HG02981 (cell line): ENCODE measurements at regions not wholly inside any gene's neighbourhood (a gene's known extent, or its start where the extent isn't known, plus 50 kb on each side); places are given as distances from the start of the nearest gene placed in this dataset.

Experiments
- ATAC-seq: cut with Tn5 transposase; IDR thresholded peaks from one replicate; pipeline ENCODE4 v1.9.1; 2021; ENCODE audit warnings: mild to moderate bottlenecking, moderate library complexity; ENCODE audit not compliant: unreplicated experiment

DNA sequence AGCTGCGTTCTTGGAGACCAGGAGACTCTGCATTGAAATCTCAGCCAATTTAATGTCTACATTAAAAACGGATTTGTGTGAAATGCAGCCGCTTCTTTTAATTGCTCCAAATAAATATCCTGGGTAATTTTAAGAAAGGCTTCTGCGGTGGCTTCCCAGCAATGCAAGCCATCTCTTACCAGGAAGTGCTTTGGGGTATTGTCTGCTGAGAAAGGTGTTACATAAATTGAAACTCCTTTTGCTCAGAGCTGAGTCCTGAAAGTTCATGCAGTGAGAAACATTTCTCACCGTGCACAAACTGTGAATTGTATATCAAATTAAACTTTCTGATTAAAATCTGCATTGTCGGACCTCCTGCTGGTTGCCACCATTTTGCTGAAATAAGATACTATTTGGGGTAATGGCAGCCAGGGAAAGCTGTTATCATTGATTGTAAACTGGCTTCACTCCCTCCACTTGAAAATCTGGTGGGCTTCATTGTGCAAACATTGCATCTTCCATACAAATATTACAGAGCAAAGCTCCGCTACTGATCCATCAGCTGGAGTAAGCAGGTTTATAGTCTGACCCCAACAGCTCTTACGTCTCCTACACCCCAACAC lies 59.5 kb downstream of the ZIC5 start:
- ATAC-seq: no peak

DNA sequence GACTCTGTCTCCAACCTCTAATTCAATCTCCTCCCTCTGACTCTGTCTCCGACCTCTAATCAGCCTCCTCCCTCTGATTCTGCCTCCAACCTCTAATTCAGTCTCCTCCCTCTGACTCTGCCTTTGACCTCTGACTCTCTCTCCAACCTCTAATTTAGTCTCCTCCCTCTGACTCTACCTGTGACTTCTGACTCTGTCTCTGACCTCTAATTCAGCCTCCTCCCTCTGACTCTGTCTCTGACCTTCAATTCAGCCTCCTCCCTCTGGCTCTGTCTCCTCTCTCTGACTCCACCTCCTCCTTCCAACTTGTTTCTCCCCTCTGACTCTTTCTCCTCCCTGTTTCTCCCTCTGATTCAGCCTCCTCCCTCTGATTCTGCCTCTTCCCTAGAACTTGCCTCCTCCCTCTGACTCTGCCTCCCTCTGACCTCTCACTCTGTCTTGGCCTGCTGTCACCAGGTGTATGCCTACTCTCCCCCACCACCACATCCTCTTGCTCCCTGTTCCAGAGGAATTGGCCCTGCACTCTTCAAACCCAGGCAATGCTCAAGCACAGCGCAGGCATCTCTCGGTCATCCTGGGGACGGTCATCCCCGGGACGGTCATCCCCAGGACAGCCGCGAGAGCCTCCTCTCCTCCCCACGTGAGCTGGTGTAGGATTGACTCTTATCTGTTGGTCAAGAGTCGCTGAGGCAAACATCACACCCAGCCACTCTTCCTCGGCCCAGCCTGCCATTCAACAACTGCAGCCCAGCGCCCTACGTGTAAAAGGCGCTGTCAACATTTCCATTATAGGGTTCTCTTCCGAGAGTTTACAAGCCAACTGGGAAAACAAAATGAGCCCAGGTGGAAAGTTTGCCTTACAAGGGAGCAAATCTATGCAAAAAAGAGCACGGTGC lies 60.2 kb downstream of the ZIC5 start:
- no peak for ATAC-seq

DNA sequence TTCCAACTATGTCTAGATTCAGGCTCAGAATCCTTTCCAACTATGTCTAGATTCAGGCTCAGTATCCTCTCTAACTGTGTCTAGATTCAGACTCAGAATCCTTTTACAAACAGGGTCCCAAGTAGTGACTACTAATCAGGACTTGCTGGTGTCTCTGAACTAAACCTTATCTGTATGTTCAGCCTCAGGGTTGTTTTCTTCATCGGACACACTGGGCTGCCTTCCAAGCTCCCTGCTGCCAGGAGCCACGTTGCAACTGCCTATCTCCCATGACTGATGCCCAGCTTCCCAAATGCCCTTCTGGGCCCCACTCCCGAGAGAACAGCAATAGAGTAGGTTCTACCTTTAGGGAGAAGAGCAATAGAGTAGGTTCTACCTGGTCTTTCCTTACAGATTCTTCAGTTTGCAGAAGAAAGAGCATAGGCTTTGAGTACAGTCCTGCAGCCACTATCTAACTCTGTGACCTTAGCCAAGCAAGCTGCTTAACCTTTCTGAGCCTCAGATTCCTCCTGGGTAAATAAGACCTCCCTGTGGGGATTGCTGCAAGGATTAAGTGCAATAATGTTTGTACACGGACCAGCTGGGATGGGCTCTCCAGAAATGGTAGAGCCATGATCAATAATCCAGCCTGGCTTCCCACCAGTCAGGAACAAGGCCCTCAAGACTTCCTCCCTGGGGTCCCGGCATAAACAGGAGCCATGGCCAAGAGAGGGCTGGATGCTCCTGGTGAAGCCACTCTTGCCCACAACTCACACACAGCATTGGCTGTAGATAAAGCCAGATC lies 61.5 kb downstream of the ZIC5 start:
- ATAC-seq: no peak

DNA sequence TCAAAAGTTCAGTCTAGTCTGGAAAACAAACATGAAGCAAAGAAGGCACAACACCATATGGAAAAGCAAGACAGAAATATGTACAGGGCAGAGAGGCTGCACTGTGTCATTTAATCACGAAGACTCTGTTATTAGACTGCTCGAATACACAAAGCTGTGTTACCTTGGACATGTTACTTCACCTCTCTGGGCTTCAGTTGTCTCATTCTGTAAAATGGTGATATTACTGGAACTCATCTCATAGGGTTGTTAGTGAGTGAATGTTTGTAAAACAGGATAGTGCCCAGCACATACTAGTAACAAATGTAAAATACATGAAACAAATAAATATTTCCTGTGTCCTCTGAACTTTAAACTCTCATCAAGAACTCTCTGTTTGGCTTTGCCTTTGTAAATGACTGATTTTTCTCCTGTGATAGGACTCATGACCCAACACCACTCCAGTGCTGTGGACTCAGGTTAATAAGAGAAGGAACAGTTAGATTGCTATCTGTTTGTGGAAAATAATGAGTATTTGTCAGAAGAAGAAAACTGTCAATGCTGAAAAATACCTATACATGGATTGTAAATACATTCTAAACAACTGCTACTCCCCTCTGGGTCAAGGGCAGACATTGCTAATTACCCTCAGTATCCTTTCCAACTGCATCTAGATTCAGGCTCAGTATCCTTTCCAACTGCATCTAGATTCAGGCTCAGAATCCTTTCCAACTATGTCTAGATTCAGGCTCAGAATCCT lies 62.3 kb downstream of the ZIC5 start:
- no peak for ATAC-seq

DNA sequence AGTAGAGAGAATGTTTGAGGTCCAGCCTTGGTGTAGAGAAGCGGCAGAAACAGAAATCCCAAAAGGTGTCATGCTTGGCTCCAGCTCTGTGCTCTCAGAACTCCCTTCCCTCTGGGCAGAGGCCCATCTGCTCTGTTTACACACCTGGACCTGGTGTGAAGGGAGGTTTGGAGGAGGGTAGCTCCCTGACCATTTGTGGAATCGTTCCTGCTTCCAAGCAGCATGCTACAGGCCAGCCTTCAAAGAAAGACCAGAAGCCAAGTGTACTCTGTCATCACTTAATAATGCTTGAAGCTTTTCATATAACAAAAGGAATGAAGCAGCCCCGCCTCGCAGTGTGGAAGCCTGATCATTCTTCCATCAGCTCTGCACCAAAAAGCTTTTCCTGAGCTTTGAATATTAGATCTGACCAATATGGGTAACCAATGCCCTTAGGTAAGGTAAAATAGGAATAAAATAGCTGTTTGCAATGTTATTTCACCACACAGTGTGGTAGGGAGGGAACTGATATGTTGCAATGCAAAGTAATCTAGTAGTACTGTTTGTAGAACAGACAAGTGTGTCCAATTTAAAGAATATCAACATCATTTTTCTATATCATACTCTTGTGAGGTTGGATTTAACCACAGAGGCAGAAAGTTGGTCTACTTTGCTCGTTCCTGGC lies 63.3 kb downstream of the ZIC5 start:
- no peak for ATAC-seq

DNA sequence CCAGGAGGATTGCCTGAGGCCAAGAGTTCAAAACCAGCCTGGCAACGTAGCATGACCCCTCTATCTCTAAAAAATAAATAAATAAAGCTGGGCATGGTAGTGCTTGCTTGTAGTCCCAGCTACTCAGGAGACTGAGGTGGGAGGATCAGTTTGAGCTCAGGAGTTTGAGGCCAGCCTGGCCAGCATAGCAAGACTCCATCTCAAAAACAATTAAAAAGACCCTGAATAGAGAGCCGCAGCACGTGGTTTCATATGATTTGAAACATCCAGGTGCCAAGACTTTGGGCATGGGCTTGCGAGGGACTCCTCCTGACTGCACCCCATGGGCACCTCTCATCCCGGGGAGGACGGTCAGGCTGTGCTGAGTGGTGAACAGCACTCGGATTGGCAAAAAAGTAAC lies 63.9 kb downstream of the ZIC5 start:
- ATAC-seq: no peak

DNA sequence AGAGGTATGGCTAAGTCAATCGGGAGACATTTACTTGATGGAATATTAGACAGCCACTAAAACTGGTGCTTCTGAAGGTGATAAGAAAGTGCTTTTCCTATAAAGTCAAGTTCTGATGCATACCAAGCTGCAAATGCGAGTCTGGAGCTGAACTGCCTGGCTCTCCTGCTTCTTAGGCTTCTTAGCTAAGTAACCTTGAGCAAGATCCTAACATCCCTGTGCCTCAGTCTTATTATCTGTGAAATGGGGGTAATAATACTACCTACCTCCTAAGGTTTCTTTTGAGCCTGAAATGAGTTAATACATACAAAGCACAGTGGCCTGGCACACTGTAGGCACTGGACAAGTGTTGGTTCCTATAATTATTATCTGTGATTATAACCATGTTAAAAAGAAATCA lies 64.5 kb downstream of the ZIC5 start:
- no peak for ATAC-seq

DNA sequence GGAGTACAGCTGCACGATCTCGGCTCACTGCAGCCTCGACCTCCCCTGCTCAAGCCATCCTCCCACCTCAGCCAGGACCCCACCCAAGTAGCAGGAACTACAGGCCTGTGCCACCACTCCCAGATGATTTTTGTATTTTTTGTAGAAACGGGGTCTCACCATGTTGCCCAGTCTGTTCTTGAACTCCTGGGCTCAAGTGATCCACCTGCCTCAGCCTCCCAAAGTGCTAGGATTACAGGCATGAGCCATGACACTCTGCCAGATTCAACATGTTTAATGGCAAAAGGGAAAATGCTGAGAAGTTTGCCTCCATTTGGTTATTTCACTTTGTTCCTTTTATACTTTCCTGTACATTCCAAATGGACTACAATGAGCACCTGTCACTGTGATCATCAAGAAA lies 65.8 kb downstream of the ZIC5 start:
- no peak for ATAC-seq

DNA sequence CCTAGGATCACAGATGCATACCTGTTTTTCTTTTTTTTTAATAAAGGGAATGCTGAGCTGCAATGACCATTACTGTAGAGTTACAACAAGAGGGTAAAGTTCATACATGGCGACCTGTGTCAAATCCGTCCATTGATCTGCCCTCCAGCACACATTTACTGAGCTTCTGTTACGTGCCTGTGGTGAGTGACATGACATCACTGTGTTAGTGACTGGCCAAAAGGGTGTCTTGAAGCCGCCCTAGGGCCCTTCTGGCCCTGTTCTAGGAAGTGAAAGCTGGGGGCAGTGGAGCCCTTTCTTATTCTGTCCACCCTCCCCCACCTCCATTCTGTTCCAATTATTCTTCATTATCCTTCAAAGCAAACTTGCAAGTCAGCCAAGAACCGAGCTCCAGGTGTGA lies 66.3 kb downstream of the ZIC5 start:
- ATAC-seq: no peak

DNA sequence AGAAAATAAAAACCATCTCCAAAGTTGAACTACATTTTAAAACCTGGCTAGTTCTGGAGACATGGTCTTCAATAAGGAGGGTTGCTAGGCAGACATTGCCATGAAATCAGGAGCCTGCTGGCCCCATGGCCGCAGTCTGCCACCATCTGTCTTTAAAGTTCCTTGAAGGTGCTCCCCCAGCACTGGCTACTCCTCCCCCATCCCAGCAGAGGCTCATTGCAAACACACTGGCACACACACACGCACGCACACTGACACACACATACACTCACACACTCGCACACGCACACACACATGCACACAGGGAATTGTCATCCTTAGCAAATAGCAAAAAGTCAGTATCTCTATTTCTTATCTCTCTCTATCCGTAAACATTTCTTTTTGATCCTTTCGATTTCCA lies 68.4 kb downstream of the ZIC5 start:
- no peak for ATAC-seq

DNA sequence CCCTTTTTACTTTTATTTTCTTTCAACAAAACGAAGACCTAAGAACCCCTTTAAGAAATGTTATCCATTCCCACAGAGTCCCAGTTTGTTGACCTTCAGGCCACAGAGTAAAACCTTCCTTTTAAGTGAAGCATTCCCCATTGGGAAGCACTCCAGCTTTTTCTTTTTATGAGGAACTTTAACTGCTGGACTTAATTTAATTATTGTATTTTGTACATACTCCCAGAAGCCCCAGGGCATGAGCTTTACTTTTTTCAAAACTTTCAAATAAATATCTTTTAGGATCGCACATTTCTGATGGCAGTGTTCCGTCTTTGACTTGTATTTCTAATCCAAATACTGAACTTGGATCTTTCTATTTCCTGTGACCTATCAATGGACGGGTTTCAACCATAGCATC lies 68.9 kb downstream of the ZIC5 start:
- no peak for ATAC-seq

DNA sequence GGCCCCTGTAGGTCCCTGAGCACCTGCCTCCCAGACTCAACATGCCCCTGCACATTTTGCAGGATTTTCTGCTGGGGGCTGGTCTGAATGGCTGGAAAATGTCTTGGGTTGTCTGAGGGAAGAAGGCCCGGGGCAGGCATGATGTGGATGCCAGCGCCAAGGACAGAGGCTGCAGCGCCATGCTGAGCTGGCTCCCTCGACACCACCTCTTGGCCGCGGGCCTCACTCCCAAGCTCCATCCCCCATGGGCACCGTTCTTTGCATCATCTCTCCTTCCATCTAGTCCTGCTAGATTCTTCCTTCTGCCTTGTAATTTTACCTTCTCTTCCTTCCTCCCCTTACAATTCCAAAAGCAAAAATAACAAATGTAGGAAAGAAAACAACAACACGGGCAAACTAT lies 70.6 kb downstream of the ZIC5 start:
- ATAC-seq: no peak

DNA sequence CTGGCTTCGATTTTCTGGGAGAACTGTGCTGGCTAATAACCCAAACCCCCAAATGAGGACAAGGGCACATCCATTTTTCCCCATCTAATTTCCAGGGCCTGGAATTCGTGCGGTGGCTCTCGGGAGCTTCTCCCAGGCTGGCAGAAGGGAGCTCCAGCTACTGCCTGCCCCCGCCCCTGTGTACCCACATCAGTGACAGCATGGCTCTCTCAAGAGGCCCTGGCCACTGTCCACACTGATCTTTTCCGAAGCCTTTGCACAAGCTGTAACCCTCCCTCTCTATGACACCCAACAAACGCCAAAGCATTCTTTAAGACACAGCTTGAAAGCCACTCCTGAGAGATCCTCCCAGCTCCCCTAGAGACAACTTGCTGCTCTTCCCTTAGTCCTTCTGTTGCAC lies 73.1 kb downstream of the ZIC5 start:
- ATAC-seq: no peak

DNA sequence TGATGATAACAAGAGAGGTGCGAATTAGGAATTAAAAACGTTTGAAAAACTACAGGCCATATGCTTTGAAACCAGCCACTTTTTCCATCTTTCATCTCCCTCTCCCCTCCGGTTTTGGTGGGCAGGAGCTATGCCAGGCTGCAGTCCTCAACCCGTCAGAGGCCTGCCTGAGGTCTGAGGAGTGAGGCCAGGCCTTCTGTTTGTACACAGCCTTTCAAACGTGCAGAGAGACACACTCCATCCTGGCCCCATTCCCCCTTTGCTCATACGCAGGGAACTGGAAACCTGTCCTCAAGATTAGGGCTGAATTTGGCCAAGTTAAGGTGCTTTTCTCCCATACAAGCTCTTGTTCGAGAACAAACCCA lies 74.5 kb downstream of the ZIC5 start:
- ATAC-seq: no peak

DNA sequence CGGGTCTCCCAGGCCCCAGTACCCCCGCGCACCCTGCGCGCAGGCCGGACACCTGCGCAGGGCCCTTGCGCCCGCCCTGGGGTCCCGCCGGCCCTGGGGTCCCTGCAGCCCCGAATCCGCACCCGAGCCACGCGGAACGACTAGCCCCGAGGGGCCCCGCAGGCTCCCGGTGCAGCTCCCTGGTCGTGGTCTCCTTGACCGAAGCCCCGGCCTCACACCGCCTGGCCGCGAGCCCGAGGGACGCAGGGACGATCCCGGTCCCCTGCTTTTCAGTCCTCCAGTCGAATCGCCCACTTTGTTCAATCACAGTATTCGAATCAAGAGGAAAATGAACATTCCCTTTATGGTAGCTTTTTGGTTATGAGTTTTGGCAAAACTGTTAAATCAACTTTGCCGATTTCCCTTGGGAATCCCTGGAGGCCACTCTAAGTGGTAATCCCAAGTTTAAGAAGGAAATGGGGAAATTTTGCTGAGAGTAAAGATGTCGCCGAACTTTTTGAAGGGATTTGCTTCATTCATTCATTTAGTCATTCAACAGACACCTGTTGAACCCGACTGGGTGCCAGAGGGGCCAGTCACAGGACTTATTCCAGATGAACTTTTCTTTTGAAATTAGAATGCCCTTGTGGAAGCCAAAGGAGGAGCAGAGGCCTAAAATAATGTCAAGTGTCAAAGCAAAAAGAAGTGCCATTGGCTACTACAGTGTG lies 75.0 kb downstream of the ZIC5 start:
- no peak for ATAC-seq

DNA sequence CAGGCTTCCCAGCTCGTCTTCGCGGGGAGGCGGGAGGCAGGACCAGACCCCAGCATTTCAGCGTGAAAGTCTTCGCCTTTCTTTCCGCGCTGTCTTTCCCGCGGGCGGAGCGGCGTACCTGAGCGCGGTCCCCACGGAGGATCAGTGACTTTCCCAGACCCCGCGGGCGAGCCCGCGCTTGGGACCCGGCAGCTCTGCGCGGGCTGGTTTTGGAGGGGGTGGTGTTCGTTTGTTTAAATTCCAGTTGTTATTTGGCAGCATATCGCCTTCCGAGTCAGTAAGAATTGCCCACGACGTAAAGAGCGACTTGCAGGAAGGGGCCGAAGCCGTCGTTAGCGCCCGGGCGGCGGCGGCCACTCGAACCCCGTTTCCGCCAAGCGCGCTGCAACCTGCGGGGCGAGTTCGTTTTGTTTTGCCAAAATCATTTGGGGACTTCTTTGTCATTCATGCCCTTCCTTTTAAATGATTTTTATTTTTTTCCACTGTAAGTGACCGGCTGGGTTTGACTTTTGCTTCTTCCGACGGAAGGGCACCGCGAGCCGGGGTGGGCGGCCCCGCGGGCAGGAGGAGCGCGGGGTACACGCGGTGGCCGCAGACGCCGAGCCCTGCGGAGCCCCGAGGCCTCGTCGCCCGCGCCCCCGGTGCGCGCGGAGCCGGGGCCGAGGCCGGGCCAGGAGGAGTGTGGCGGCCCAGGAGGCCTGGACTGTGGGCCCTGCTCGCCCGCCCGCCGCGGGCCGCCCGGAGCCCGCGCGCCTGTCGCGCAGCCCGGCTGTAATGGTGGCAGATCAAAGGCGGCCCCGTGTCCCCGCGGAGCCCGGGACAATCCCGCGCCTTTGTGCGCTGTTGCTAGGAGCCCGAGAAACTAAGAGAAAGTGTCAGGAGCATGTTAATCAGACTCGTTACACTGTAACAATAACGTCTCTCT lies 75.9 kb downstream of the ZIC5 start:
- ATAC-seq: no peak

DNA sequence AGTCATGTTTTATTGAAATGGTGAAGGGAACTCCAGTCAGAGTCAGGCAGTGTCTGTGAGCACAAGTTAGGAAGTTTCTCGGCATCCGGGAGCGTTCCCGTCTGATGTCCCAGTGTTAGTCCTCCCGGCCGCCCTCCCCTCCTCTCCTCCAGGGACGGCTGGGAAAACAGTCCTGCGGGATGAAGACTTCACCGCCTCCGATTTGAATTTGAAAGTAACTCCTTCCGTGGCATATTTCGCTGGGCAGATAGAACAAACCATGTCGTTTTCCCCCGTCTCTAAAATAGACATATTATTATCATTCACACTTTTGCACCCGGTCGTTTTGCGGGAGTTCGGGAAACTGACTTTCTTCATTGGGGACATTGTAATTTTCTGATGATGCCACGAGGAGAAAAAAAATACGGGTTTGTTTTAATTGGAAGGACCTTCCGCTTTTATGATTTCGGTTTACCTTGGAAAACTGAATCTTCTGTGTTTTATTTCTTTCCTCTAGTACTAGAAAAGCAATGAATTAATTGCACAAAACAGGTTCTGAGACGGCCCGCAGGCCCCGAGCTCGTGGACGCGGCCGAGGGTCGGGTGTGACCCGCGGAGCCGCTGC lies 76.6 kb downstream of the ZIC5 start:
- no peak for ATAC-seq

DNA sequence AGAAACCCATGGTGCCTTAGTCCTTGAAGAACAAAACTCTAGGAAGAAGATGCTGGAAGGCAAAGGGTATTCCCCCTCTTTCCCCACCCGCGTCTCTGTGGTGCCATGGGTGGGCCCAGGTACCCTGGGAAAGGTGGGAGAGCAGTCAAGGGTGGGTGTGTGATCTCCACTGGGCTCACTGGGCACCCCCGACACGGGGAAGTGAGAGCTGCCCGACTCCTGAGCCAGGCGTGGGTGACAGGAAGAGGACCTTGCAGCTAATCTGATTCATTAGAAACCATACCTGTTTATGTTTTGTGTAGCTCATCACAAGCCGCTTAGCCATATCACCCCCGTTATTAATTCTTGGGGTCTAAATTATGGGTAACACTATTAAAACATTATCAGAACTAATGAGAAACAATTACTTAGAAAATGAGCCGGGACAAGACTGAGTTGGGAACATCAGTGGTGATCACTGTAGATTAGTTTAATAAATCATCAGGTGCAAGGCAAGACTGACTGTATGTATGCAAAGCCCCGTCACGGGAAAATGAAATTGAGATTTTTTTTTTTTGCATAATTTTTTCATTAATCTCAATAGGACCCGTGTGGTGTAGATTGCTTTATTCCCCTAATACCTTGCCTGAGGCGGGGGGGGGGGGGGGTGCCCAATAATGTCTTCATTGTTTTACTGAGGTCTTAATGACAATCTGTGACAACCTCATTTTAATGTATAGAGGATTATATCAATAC lies 77.3 kb downstream of the ZIC5 start:
- ATAC-seq: no peak
